GM21367 (cell line): ENCODE measurements at regions not wholly inside any gene's neighbourhood (a gene's known extent, or its start where the extent isn't known, plus 50 kb on each side); places are given as distances from the start of the nearest gene placed in this dataset.

Experiments
- ATAC-seq: cut with Tn5 transposase; IDR thresholded peaks from one replicate; pipeline ENCODE4 v1.9.1; 2021; ENCODE audit not compliant: unreplicated experiment

- ATAC-seq = no peak
Observed at GRCh38 chr3:83302091-83302490, 1540.6 kb upstream of the GBE1 start.

DNA sequence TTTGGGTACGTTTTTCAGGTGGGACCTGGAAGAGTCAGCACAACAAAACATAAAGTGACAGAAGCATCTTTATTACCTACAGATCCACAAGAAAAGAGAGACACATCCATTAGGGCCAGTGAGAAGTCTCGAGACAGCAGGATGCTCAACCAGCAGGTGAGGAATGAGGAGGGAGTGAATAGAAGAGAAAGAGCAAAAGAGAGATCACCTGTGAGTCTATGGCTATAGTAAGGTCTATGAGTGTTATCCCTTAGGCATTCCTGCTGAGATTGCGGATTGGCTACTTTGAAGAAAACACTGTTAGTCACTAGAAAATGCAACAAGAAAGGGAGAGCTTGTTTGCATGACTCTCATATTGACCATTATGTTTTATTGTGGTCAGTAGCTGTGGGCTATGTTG is 1556.2 kb upstream of the GBE1 start:
- ATAC-seq = no peak

DNA sequence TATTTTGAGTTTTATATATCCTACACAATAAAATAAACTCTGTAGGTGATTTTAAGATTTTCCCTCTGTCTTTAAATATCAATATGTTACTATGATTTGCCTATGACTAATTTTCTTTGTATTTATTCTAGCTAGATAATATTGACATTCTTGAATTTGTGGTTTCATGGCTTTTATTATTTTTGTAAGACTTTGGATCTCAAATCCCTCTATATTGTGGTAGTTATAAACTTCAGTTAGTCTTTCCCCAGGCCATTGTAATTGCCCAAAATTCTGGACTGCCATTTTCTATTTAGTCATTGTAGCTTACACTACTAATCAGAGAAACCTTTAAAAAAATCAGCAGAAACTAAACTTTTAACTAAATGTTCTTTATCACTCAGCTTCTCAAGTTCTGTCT is 1559.3 kb upstream of the GBE1 start:
- ATAC-seq = no peak

- ATAC-seq = no peak
Observed at GRCh38 chr3:83321457-83321856, 1560.0 kb upstream of the GBE1 start.

DNA sequence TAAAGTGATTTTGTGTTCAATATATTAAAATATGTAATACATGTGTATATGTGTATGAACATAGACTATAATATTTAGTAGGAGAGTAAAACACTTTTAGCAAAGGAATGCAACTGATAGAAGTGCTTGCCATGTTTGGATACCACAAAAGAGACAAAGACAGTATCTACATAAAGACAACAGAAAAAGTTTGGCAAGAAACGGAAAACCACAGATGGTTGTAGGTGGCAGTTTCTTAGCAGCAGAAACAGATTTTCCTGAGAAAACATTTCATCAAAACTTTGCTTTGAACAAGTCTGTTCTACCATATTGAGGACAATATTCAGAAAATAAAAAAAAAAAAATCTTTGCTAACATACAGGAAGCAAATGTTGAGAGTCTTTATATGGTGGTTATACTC is 1560.4 kb upstream of the GBE1 start:
- no peak for ATAC-seq

- ATAC-seq = no peak
Observed at GRCh38 chr3:83354205-83354604, 1592.8 kb upstream of the GBE1 start.

DNA sequence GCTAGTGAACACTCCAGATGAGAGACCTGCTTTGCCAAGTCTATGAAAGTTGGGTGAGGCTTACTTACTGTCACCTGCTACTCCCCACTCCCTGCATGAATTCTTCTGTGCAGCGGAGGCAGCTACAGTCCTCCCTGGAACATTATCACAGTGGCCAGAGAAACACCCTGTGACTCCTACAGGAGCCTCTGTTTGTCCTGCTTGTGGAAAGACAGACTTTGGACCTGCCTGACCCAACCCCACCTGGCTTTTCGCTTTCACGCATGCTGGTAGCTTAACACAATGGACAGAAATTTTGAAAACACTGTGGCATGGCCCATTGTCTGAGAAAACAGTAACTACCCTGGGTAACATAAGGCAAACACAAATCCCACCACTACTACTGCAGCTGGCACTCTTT is 1565.5 kb upstream of the CADM2 start:
- ATAC-seq = no peak

DNA sequence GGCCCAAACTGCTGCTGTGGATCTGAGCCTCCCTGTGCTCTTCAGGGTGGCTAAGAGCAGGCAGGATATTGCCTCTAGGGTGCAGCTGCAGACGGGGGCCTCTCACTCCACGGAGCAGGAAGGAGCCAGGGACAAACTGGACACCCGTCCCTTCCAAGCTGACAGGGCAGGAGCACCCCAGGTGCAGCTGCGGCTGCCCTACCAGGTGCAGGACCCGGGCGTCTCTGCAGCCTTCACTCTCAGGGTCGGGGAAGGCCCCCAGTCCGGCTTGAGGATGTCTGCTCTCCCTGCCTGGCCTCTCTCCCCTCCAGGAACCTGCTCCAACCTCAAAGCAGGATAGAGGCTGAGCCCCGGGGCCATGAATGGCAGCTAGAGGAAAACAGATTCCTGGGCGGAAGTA is 1554.9 kb upstream of the CADM2 start:
- no peak for ATAC-seq

DNA sequence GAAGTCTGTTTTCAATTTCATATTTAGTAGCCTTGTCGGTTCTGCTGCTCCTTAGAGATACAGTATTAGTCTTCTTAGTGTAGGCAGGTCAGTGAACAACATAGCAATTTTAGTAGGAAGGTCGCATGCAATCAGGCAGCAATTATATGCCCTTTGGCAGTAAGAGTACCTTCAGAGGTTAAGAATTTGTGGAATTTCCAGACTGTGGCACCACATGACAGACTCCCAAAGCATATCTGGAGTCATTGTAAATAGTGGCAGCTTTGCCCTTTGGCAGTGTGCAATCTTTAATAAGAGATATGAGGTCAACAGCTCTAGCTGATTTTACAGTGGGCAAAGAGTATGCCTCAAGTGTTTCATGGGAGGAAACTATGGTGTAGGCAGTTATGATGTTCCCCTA is 1532.5 kb upstream of the CADM2 start:
- no peak for ATAC-seq

DNA sequence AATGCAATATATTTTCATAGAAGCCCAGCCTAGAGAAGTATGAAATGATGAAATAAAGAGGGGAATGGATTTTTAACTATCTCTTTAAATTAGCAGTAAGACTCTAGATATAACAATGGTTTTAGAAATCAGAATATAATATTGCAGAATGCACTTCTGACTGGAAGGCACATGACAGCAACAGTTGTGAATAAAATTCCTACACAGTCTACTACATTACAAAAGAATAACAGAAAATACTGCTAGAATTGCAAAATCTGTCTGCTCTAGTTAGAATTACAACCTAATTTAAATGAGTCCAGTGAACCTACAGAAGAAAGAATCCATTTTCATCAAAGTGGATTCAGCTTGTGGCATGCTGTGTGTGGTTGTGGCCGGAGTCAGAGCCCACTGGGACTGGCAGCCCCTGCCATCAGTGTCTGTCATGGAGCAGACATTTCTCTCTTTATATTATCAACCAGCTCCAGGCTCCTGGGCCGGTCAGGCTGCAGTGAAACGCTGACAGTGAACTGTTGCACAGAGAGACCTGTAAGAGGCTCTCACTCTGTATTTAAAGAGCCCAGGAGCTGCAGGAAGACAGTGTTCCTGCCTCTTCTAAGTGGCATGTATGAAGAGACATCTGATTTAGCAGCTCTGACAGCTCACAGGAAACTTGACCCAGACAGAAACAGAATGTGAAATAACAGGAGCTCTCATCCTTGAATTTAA is 1523.8 kb upstream of the CADM2 start:
- no peak for ATAC-seq

DNA sequence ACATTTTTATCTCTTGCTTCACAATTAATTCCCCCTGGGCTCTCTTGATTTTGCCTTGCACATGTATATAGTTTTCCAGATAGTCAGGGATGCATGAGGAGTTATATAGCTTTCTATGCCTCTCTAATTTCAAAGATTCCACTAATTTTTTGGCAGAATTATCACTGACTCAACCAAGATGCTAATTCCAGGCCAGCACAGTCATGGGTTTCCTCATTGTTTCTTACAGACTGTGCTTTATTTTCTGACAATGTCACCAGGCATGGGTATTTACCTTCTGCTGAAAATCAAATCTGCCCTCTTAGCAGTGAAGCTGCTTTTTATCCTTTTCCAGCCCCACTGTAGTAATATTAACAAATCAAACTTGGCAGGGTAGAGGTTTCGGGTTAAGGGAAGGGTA is 1520.6 kb upstream of the CADM2 start:
- no peak for ATAC-seq

GRCh38 chr3:83453056-83453455 is 1505.7 kb upstream of the CADM2 start:
- no peak for ATAC-seq

GRCh38 chr3:83454353-83454752 is 1504.4 kb upstream of the CADM2 start:
- ATAC-seq = no peak

DNA sequence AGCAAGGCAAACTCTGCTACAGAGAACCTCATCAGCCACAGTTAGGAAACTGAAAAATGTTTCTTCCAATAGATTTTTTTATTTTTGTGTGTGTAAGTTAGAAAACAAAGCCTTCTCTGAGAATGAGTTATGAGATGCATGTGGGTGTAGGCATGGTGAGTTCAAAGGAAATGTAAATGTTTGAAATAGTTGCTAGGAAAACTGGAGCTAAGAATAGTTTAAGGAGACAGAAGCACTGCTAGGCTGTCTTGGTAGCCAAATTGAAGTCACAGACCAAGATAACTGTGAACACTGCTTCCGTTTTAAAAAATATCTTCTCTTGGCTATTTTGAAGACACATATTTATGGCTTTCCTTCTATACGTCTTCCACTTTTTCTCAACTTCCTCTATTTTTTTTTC is 1501.2 kb upstream of the CADM2 start:
- ATAC-seq = no peak

GRCh38 chr3:83460052-83460451 is 1498.7 kb upstream of the CADM2 start:
- no peak for ATAC-seq

DNA sequence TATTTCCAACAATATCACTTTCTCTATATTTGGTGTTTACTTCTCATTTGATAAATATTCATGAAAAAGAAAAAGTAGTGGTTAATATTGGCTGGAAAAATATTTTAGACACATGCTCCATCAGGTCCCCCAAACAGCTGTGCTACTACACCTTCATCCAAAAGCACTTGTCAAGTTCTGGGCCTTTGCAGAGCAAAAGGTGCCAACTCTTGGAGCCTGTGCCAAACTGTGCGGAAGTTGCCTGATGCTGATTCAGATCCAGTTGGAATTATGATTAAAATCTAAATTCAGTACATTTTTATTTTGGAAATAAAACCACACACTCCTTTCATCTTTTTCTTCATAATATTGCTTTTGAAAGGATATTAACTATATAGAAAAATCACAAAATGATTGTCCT is 1497.4 kb upstream of the CADM2 start:
- no peak for ATAC-seq

- ATAC-seq = no peak
Observed at GRCh38 chr3:83477563-83477962, 1481.2 kb upstream of the CADM2 start.

- ATAC-seq = no peak
Observed at GRCh38 chr3:83482402-83483070, 1476.3 kb upstream of the CADM2 start.

GRCh38 chr3:83496462-83496861 is 1462.3 kb upstream of the CADM2 start:
- no peak for ATAC-seq

DNA sequence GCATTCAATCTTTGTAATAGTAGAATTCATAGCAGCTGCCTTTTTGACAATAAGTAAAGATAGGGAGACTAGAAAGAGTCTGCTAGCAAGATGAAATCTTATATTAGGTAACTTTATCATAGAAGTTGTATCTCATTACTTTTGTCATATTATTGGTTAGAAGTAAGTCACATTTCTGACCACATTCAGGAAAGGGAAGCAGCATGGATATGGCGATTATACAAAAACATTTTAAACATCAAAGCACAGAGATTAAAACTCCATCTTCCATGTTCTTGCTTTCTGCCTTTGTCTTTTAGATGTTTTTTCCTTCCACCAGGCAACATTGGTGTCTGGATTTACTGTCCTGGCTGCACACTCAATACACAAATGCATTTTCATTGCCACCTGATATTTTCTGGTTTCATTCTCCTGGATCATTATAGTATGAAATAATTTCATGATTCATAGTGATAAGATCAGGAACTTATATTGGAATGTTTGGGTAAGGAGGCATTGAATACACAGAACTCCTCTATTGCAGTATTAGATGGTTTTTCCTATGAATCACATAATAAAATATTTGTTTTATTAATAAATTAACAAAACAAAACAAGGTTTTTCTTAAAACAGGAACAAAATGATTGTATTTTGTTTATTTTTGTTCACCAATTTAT is 1460.3 kb upstream of the CADM2 start:
- ATAC-seq = no peak

GRCh38 chr3:83500422-83500821 is 1458.4 kb upstream of the CADM2 start:
- no peak for ATAC-seq

- no peak for ATAC-seq
Observed at GRCh38 chr3:83500931-83501330, 1457.9 kb upstream of the CADM2 start.
